Gastroesophageal sphincter (tissue), 4 donors: ENCODE measurements at regions not wholly inside any gene's neighbourhood (a gene's known extent, or its start where the extent isn't known, plus 50 kb on each side); places are given as distances from the start of the nearest gene placed in this dataset.
A peak's percentile ranks its signal among the peaks of the same experiment; 100 is the strongest.
"Not testable (repeated sequence)": the region's sequence is repeated elsewhere in the genome, so short reads cannot be mapped to it uniquely, and the experiment has no call there.

ENCODE experiments used
- ATAC-seq: fragments of 150-250 bp; one replicate; pipeline ENCODE4 v1.9.1; 2016; ENCODE audit warnings: mild to moderate bottlenecking, moderate library complexity
- H3K27ac ChIP-seq, 4 donors: fragments of 200-600 bp; sonication (generic) in 3 of 4; 1 replicate in 3 of 4; 2 replicates in 1 of 4; pipeline ENCODE4 v1.5.1; 2016 to 2019
- H3K27me3 ChIP-seq: fragments of 200-600 bp; sonication (generic); one replicate; pipeline ENCODE4 v1.5.1; 2019
- H3K36me3 ChIP-seq, 2 donors: fragments of 200-600 bp; sonication (generic); one replicate each; pipeline ENCODE4 v1.5.1; 2019; ENCODE audit warnings: control low read depth in 1 of 2
- H3K4me1 ChIP-seq, 3 donors: fragments of 200-600 bp; sonication (generic); 1 replicate in 2 of 3; 2 replicates in 1 of 3; pipeline ENCODE4 v1.5.1; 2016 to 2019; ENCODE audit warnings: control low read depth in 2 of 3
- H3K4me3 ChIP-seq, 2 donors: fragments of 200-600 bp; sonication (generic); one replicate each; pipeline ENCODE4 v1.5.1; 2019; ENCODE audit warnings: mild to moderate bottlenecking in 1 of 2, moderate library complexity in 1 of 2
- H3K9me3 ChIP-seq, 3 donors: fragments of 200-600 bp; sonication (generic); one replicate each; pipeline ENCODE4 v1.5.1; 2017 to 2019; ENCODE audit warnings: control low read depth in 2 of 3
- EP300 ChIP-seq: sonication (generic); formaldehyde crosslinking; IDR thresholded peaks from one replicate; pipeline ENCODE4 v1.6.1; 2017; ENCODE audit warnings: antibody characterized with exemption, mild to moderate bottlenecking
- POLR2A ChIP-seq, 2 donors: fragments of 450-650 bp; IDR thresholded peaks; one replicate each; pipeline ENCODE4 v1.6.1; 2017; ENCODE audit warnings: antibody characterized with exemption in 2 of 2, mild to moderate bottlenecking in 2 of 2, moderate library complexity in 1 of 2
- POLR2AphosphoS5 ChIP-seq: sonication (generic); formaldehyde crosslinking; IDR thresholded peaks from one replicate; pipeline ENCODE4 v1.6.1; 2017; ENCODE audit warnings: antibody characterized with exemption
- WGBS, 2 donors: methylation state at CpG; one replicate each; pipeline ENCODE4 v1.1.5; 2018; ENCODE audit warnings: low coverage in 1 of 2; 5-methylcytosine and 5-hydroxymethylcytosine counted together
- TF ChIP-seq, protein P1 (sequence below), 4 experiments: fragments of 200-600 bp in 2 of 4; fragments of 450-650 bp in 2 of 4; sonication (generic) in 1 of 4; IDR thresholded peaks; one replicate each; pipeline ENCODE4 v1.5.1; 2017 to 2019; ENCODE audit warnings: antibody characterized with exemption in 4 of 4, mild to moderate bottlenecking in 2 of 4, moderate library complexity in 2 of 4

GRCh38 chr20:17824676-17825251 lies 125.0 kb downstream of the BANF2 start:
- no peak for ATAC-seq
- H3K27ac ChIP-seq, result peak overlapping the region in 1 of 4 donors; percentile 3
- peaks cover 0 to 28% (median 5%) of the 10 kb centered on the region in 3 donors for H3K4me1 ChIP-seq
- WGBS, 2 donors, result 91 to 93% methylated on average over 2 to 6 of the region's 7 CpGs
- H3K4me3 ChIP-seq, result no peak overlapping the region
- no peaks in the 10 kb centered on the region for H3K27me3 ChIP-seq
- no peaks in the 10 kb centered on the region for H3K36me3 ChIP-seq
- H3K9me3 ChIP-seq, result no peaks in the 10 kb centered on the region
- TF ChIP-seq POLR2A (IDR thresholded peaks at IDR 0.05), result no peak
- TF ChIP-seq, protein P1, sequence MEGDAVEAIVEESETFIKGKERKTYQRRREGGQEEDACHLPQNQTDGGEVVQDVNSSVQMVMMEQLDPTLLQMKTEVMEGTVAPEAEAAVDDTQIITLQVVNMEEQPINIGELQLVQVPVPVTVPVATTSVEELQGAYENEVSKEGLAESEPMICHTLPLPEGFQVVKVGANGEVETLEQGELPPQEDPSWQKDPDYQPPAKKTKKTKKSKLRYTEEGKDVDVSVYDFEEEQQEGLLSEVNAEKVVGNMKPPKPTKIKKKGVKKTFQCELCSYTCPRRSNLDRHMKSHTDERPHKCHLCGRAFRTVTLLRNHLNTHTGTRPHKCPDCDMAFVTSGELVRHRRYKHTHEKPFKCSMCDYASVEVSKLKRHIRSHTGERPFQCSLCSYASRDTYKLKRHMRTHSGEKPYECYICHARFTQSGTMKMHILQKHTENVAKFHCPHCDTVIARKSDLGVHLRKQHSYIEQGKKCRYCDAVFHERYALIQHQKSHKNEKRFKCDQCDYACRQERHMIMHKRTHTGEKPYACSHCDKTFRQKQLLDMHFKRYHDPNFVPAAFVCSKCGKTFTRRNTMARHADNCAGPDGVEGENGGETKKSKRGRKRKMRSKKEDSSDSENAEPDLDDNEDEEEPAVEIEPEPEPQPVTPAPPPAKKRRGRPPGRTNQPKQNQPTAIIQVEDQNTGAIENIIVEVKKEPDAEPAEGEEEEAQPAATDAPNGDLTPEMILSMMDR (IDR thresholded peaks at IDR 0.05), result no peak
- no peak for TF ChIP-seq POLR2AphosphoS5
- TF ChIP-seq EP300, result no peak

- H3K27ac ChIP-seq, result no peak overlapping the region
Measured at GRCh38 chr20:17823409-17824144, 123.8 kb downstream of the BANF2 start.

GRCh38 chr20:17822540-17823408 lies 123.0 kb downstream of the BANF2 start:
- peak overlapping the region in 1 of 4 donors; percentile 43 for H3K27ac ChIP-seq
- no peaks in the 10 kb centered on the region for H3K27me3 ChIP-seq
- H3K9me3 ChIP-seq, result no peaks in the 10 kb centered on the region
- ATAC-seq, result no peak
- TF ChIP-seq, protein P1 (IDR thresholded peaks at IDR 0.05), result no peak
- TF ChIP-seq EP300, result no peak
- TF ChIP-seq POLR2AphosphoS5, result no peak
- TF ChIP-seq POLR2A (IDR thresholded peaks at IDR 0.05), result no peak
- peaks cover 0 to 28% (median 5%) of the 10 kb centered on the region in 3 donors for H3K4me1 ChIP-seq
- no peaks in the 10 kb centered on the region for H3K36me3 ChIP-seq
- no peak overlapping the region for H3K4me3 ChIP-seq
- WGBS, 2 donors, result 79 to 95% methylated on average over 3 to 7 of the region's 15 CpGs

More at GRCh38 chr20:17823409-17824144, 123.8 kb downstream of the BANF2 start:
- no peaks in the 10 kb centered on the region for H3K36me3 ChIP-seq
- ATAC-seq, result no peak
- H3K9me3 ChIP-seq, result no peaks in the 10 kb centered on the region
- 82 to 100% methylated on average over 3 to 7 of the region's 10 CpGs for WGBS, 2 donors
- no peak overlapping the region for H3K4me3 ChIP-seq
- TF ChIP-seq POLR2A (IDR thresholded peaks at IDR 0.05) (no peak), POLR2AphosphoS5 (no peak), EP300 (no peak)
- TF ChIP-seq, protein P1 (IDR thresholded peaks at IDR 0.05), result no peak
- no peaks in the 10 kb centered on the region for H3K27me3 ChIP-seq
- peaks cover 0 to 28% (median 5%) of the 10 kb centered on the region in 3 donors for H3K4me1 ChIP-seq

DNA sequence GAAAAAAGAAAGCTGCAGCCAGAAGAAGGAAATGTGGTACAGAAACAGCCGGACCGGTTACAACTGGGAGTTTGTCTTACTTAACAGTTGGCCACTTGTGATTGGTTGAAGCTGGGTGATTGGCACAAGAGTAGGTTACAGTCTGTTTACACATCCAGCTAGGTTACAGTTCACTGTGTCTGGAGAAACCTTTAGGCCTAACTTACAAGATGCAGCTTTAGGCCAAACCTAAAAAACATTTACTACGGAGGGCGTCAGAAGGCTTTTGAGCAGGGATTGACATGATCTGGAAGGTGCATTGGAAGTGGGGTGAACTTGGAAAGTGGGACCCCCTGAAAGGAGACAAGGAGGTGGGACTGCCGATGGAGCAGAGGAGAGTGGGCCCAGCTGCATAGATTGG lies 122.3 kb downstream of the BANF2 start:
- 51 to 64% methylated on average over 5 of the region's 5 CpGs for WGBS, 2 donors
- Histone ChIP-seq H3K36me3 (no peaks in the 10 kb centered on the region), H3K27me3 (no peaks in the 10 kb centered on the region), H3K27ac (peak overlapping the region in 1 of 4 donors; percentile 43), H3K4me3 (no peak overlapping the region), H3K4me1 (peaks cover 0 to 28% (median 5%) of the 10 kb centered on the region in 3 donors), H3K9me3 (no peaks in the 10 kb centered on the region)
- peak; percentile 70 for ATAC-seq
- TF ChIP-seq EP300, result no peak
- TF ChIP-seq POLR2A (IDR thresholded peaks at IDR 0.05), result no peak

GRCh38 chr20:17821606-17822005 lies 121.8 kb downstream of the BANF2 start:
- WGBS, 2 donors, result 83% methylated on average over 3 of the region's 3 CpGs; no CpG with 5 or more reads in 1 of the 2 donors
- not testable (repeated sequence) for ATAC-seq, H3K27ac ChIP-seq

More at GRCh38 chr20:17821606-17822005, 121.8 kb downstream of the BANF2 start:
- H3K9me3 ChIP-seq, H3K4me3 ChIP-seq, H3K36me3 ChIP-seq, H3K27me3 ChIP-seq: not testable (repeated sequence)
- H3K4me1 ChIP-seq, result peaks cover 0 to 28% (median 5%) of the 10 kb centered on the region in 3 donors
